ENCODE measurements at regions not wholly inside any gene's neighbourhood (a gene's known extent, or its start where the extent isn't known, plus 50 kb on each side); places are given as distances from the start of the nearest gene placed in this dataset.

DNA sequence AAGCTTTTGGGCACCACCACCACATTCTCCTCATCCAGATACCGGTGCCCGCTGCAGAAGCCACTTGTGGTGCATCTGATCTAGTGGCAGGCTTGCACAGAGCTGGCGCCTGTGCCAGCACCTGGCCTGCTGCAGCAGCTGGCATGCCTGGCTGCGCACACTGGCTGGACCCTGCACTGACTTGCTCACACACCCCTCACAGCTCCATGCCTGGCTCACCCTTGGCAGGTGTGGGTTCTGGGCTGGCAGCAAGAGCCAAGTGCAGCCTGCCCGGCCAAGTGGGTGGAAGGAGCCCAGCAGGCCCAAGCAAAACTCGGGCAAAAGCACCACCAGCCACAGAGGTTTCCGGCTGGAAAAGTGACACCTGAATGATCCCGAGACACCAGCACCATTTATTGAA is 315.7 kb upstream of the RRP15 start:
- no peak for TF ChIP-seq CTCF (IDR thresholded peaks at IDR 0.05)
- TF ChIP-seq POLR2A (IDR thresholded peaks at IDR 0.05) = no peak
